ENCODE measurements at regions not wholly inside any gene's neighbourhood (a gene's known extent, or its start where the extent isn't known, plus 50 kb on each side); places are given as distances from the start of the nearest gene placed in this dataset.

DNA sequence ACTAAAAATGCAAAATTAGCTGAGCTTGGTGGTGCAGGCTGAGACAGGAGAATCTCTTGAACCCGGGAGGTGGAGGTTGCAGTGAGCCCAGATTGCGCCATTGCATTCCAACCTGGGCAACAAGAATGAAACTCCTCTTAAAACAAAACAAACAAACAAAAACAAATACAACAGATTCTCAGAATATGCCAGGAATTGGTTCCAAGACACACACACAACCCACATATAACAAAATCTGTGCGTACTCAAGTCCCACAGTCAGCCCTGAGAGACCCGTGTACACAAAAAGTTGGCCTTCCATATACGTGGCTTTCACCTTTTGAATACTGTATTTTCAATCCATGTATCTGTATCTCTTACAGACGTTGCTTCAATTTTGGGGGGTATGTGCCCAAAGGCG lies 98.9 kb upstream of the MARCKS start:
- TF ChIP-seq, protein P1, sequence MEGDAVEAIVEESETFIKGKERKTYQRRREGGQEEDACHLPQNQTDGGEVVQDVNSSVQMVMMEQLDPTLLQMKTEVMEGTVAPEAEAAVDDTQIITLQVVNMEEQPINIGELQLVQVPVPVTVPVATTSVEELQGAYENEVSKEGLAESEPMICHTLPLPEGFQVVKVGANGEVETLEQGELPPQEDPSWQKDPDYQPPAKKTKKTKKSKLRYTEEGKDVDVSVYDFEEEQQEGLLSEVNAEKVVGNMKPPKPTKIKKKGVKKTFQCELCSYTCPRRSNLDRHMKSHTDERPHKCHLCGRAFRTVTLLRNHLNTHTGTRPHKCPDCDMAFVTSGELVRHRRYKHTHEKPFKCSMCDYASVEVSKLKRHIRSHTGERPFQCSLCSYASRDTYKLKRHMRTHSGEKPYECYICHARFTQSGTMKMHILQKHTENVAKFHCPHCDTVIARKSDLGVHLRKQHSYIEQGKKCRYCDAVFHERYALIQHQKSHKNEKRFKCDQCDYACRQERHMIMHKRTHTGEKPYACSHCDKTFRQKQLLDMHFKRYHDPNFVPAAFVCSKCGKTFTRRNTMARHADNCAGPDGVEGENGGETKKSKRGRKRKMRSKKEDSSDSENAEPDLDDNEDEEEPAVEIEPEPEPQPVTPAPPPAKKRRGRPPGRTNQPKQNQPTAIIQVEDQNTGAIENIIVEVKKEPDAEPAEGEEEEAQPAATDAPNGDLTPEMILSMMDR (IDR thresholded peaks at IDR 0.05; ENCODE audit: low read length), result no peak
- no peak for TF ChIP-seq EZH2 (IDR thresholded peaks at IDR 0.05; ENCODE audit: borderline replicate concordance, low read length)
